GM21825 (cell line): ENCODE measurements at regions not wholly inside any gene's neighbourhood (a gene's known extent, or its start where the extent isn't known, plus 50 kb on each side); places are given as distances from the start of the nearest gene placed in this dataset.

Experiments
- ATAC-seq: cut with Tn5 transposase; IDR thresholded peaks from one replicate; pipeline ENCODE4 v1.9.1; 2021; ENCODE audit warnings: mild to moderate bottlenecking, moderate library complexity; ENCODE audit not compliant: unreplicated experiment

DNA sequence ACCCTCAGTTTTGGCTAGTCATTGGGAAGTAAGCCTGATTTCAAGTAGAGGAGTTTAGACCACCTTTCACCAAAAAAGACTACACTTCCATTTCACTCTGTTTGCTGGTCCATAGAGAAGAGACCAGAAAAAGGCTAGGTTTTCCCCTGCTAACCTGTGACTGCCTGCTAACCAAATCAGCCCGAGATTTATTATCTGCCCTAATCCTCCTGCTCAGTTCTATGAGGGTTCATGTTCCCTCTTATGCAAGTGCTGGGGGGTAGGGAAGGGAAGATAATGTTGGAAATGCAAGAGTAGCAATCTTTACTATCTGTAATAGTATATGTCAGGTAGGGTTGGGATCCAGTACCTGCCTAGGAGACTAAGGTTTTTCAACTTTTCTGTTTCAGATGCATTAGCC, 51.6 kb upstream of the CCNG1 start:
- no peak for ATAC-seq

DNA sequence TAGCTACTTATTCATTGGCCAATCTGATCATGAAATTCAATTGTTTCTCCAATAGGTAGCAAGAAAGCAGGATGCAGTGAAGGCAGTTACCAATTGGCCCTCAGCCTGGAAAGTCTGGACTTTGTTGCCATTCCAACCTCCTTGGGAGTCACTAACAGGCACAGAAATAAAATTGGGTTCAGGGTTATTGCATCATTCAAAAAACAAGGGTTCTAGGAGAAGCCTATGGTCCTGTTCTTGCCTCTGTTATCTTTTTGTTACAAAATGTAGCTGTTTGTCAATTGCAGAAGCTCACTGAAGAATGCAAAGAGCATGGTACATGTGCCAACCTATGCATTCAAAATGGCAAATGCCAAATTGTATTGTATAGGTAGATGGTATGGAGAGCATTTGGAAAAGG, 51.0 kb upstream of the CCNG1 start:
- ATAC-seq: no peak

DNA sequence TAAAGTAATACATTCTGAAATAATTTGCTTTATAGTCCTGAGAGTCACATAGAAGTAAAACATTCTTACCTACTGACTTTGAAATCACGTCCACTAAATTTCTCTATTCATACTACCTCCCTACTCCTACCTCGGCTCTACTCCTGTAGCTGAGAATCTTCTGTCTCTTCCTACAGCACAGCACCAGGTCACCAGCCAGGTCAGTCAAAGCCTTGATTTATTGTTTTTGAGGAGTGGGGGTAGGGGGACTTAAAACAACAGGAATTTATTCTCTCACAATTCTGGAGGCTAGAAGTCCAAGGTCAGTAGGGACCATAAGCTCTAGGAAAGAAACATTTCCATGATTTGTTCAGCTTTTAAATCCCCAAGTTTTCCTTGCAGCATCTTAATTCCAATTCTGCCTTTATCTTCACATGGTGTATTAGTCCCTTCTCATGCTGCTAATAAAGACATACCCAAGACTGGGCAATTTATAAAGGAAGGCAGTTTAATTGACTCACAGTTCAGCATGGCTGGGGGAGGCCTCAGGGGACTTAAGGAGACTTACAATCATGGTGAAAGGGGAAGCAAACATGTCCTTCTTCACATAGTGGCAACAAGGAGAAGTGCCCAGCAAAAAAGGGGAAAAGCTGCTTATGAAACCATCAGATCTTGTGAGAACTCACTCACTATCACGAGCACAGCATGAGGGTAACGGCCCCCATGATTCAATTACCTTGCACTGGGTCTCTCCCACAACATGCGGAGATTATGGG, 49.6 kb upstream of the CCNG1 start:
- no peak for ATAC-seq
